ENCODE measurements at regions not wholly inside any gene's neighbourhood (a gene's known extent, or its start where the extent isn't known, plus 50 kb on each side); places are given as distances from the start of the nearest gene placed in this dataset.

- Histone ChIP-seq H3K27ac (ENCODE audit: low read length) (no peak overlapping the region), H3K9me3 (ENCODE audit: insufficient read depth, low read length) (no peaks in the 10 kb centered on the region), H3K4me2 (ENCODE audit: low read length) (no peak overlapping the region), H2AFZ (ENCODE audit: low read depth, low read length) (no peak overlapping the region), H4K20me1 (ENCODE audit: insufficient read depth, low read length) (no peaks in the 10 kb centered on the region), H3K4me1 (ENCODE audit: low read length) (no peaks in the 10 kb centered on the region), H3K4me3 (ENCODE audit: low read length) (no peak overlapping the region), H3K36me3 (replicated peaks; ENCODE audit: low read depth, low read length) (no peaks in the 10 kb centered on the region), H3K9ac (ENCODE audit: low read length) (no peak overlapping the region), H3K79me2 (ENCODE audit: low read length) (no peaks in the 10 kb centered on the region), H3K27me3 (ENCODE audit: low read depth, low read length) (no peaks in the 10 kb centered on the region)
- no peak for TF ChIP-seq EZH2phosphoT487 (IDR thresholded peaks at IDR 0.05; ENCODE audit: low read depth)
- TF ChIP-seq, protein P1, sequence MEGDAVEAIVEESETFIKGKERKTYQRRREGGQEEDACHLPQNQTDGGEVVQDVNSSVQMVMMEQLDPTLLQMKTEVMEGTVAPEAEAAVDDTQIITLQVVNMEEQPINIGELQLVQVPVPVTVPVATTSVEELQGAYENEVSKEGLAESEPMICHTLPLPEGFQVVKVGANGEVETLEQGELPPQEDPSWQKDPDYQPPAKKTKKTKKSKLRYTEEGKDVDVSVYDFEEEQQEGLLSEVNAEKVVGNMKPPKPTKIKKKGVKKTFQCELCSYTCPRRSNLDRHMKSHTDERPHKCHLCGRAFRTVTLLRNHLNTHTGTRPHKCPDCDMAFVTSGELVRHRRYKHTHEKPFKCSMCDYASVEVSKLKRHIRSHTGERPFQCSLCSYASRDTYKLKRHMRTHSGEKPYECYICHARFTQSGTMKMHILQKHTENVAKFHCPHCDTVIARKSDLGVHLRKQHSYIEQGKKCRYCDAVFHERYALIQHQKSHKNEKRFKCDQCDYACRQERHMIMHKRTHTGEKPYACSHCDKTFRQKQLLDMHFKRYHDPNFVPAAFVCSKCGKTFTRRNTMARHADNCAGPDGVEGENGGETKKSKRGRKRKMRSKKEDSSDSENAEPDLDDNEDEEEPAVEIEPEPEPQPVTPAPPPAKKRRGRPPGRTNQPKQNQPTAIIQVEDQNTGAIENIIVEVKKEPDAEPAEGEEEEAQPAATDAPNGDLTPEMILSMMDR (IDR thresholded peaks at IDR 0.05; ENCODE audit: low read depth, low read length) = peak; percentile 43
Observed at GRCh38 chr4:126957556-126957955, 675.2 kb upstream of the INTU start.

DNA sequence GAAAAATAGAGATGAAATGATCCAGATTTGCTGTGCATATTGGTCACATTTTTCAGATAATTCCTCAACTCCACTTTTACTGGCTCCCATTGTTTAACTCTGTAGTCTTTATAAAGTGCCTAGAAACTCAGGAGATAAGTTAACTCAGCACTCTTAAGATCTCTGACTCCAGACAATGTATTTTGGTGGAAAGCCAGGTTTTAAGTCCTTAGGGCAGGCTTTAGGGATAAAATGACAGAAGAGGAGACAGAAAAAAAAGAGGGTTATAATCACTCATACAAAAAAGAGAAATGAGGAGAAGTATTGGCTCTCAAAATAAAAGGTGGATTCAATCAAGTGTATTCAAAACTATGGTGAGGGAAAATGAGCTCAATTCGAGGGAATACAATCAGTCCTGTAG lies 674.8 kb upstream of the INTU start:
- Histone ChIP-seq H3K9me3 (ENCODE audit: insufficient read depth, low read length) (no peaks in the 10 kb centered on the region), H3K4me3 (ENCODE audit: low read length) (no peak overlapping the region), H3K9ac (ENCODE audit: low read length) (no peak overlapping the region), H2AFZ (ENCODE audit: low read depth, low read length) (no peak overlapping the region), H4K20me1 (ENCODE audit: insufficient read depth, low read length) (no peaks in the 10 kb centered on the region), H3K4me2 (ENCODE audit: low read length) (no peak overlapping the region), H3K27ac (ENCODE audit: low read length) (no peak overlapping the region), H3K4me1 (ENCODE audit: low read length) (no peaks in the 10 kb centered on the region), H3K79me2 (ENCODE audit: low read length) (no peaks in the 10 kb centered on the region), H3K27me3 (ENCODE audit: low read depth, low read length) (no peaks in the 10 kb centered on the region), H3K36me3 (replicated peaks; ENCODE audit: low read depth, low read length) (no peaks in the 10 kb centered on the region)
- no peak for TF ChIP-seq EZH2phosphoT487 (IDR thresholded peaks at IDR 0.05; ENCODE audit: low read depth)
- TF ChIP-seq, protein P1 (IDR thresholded peaks at IDR 0.05; ENCODE audit: low read depth, low read length) = no peak

DNA sequence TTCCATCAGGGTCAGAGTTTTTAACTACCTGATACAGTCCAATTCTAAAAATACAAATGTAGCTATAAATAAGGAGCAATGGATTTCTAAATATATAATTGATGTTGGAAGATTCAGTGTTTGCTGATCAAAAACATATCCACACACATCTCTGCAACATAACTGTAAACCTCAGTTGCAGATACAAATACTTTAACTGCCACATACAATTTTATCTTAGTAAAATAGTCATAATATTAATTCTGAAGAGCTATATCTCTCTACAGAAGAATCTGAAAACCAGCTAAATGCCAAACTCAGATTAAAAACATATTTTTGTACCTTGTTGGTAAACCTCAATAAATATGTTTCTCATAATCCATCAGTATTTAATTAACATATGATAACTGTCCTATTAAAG lies 674.3 kb upstream of the INTU start:
- no peaks in the 10 kb centered on the region for H3K9me3 ChIP-seq (ENCODE audit: insufficient read depth, low read length)
- H3K4me3 ChIP-seq (ENCODE audit: low read length) = no peak overlapping the region
- H3K9ac ChIP-seq (ENCODE audit: low read length) = no peak overlapping the region
- no peaks in the 10 kb centered on the region for H3K36me3 ChIP-seq (replicated peaks; ENCODE audit: low read depth, low read length)
- no peak overlapping the region for H2AFZ ChIP-seq (ENCODE audit: low read depth, low read length)
- no peak for TF ChIP-seq EZH2phosphoT487 (IDR thresholded peaks at IDR 0.05; ENCODE audit: low read depth)
- TF ChIP-seq, protein P1 (IDR thresholded peaks at IDR 0.05; ENCODE audit: low read depth, low read length) = no peak
- H3K4me2 ChIP-seq (ENCODE audit: low read length) = no peak overlapping the region
- no peak overlapping the region for H3K27ac ChIP-seq (ENCODE audit: low read length)
- no peaks in the 10 kb centered on the region for H3K4me1 ChIP-seq (ENCODE audit: low read length)
- H3K27me3 ChIP-seq (ENCODE audit: low read depth, low read length) = no peaks in the 10 kb centered on the region
- H4K20me1 ChIP-seq (ENCODE audit: insufficient read depth, low read length) = no peaks in the 10 kb centered on the region
- H3K79me2 ChIP-seq (ENCODE audit: low read length) = no peaks in the 10 kb centered on the region

DNA sequence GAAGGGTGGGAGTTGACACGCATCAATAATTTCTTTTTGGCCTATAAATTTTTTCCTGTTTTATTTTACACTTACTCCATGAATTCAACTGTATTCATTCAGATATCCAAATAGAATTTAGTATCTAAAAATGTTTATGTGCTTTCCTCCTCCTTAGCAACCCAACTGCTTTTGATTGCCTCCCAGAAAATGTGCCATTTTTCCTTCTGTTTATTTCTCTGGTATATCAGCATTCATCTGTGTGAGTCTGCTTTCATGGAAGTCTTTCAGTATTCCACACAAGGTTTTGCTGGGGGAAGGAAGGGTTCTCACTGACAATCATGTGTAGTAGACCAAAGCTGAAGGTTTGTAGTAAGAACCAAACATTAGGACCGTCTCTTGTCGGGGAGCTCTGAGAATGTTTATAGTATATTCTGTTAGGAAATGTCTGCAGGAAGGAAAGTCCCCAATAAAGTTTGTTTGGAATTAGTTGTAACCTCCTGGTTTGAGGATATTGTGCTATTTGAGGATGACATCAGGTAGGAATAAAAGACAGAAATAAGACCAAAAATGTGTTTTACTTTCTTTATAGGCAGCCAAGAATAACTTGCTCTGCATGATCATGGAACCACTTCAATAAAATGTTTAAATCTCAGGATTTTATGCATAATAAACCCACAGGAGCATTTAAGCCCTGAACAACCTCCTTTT lies 673.6 kb upstream of the INTU start:
- no peaks in the 10 kb centered on the region for H4K20me1 ChIP-seq (ENCODE audit: insufficient read depth, low read length)
- no peak overlapping the region for H3K9ac ChIP-seq (ENCODE audit: low read length)
- no peaks in the 10 kb centered on the region for H3K9me3 ChIP-seq (ENCODE audit: insufficient read depth, low read length)
- no peak overlapping the region for H3K27ac ChIP-seq (ENCODE audit: low read length)
- H3K4me2 ChIP-seq (ENCODE audit: low read length) = no peak overlapping the region
- no peaks in the 10 kb centered on the region for H3K79me2 ChIP-seq (ENCODE audit: low read length)
- no peaks in the 10 kb centered on the region for H3K36me3 ChIP-seq (replicated peaks; ENCODE audit: low read depth, low read length)
- TF ChIP-seq, protein P1 (IDR thresholded peaks at IDR 0.05; ENCODE audit: low read depth, low read length) = no peak
- no peak for TF ChIP-seq EZH2phosphoT487 (IDR thresholded peaks at IDR 0.05; ENCODE audit: low read depth)
- H2AFZ ChIP-seq (ENCODE audit: low read depth, low read length) = no peak overlapping the region
- H3K4me3 ChIP-seq (ENCODE audit: low read length) = no peak overlapping the region
- H3K4me1 ChIP-seq (ENCODE audit: low read length) = no peaks in the 10 kb centered on the region
- no peaks in the 10 kb centered on the region for H3K27me3 ChIP-seq (ENCODE audit: low read depth, low read length)
